ENCODE measurements at regions not wholly inside any gene's neighbourhood (a gene's known extent, or its start where the extent isn't known, plus 50 kb on each side); places are given as distances from the start of the nearest gene placed in this dataset.

- no peak overlapping the region for H3K9ac ChIP-seq (ENCODE audit: low read length)
- no peak overlapping the region for H3K18ac ChIP-seq (ENCODE audit: low read length)
- H2AFZ ChIP-seq (ENCODE audit: insufficient read depth, low read length, poor library complexity): no peak overlapping the region
- no peaks in the 10 kb centered on the region for H3K4me1 ChIP-seq (ENCODE audit: control insufficient read depth in 1 of 2, insufficient read depth in 2 of 2, low read length in 2 of 2)
- no peak overlapping the region for H3K4me3 ChIP-seq (ENCODE audit: low read depth, low read length)
- no peaks in the 10 kb centered on the region for H3K79me2 ChIP-seq (ENCODE audit: control insufficient read depth, insufficient read depth, low read length, poor library complexity)
- DNase-seq: peak in 1 of 2 donors; percentile 31
- no peaks in the 10 kb centered on the region for H3K36me3 ChIP-seq (ENCODE audit: control insufficient read depth in 1 of 2, insufficient read depth in 2 of 2, low read length in 2 of 2)
- H3K27ac ChIP-seq (ENCODE audit: low read depth, low read length): no peak overlapping the region
- H3K79me1 ChIP-seq (ENCODE audit: low read length): no peaks in the 10 kb centered on the region
- H2BK120ac ChIP-seq (ENCODE audit: insufficient read depth, low read length, poor library complexity): no peak overlapping the region
- no peak overlapping the region for H2BK5ac ChIP-seq (ENCODE audit: low read depth, low read length, poor library complexity)
- no peaks in the 10 kb centered on the region for H3K27me3 ChIP-seq (ENCODE audit: insufficient read depth, low read length)
- no peak overlapping the region for H3K4ac ChIP-seq (ENCODE audit: low read depth, low read length)
- no peak overlapping the region for H2AK5ac ChIP-seq (ENCODE audit: low read length)
- H3K23ac ChIP-seq (ENCODE audit: low read length): no peak overlapping the region
- H3K9me3 ChIP-seq (ENCODE audit: insufficient read depth, low read depth, low read length): no peaks in the 10 kb centered on the region
- H3K4me2 ChIP-seq (ENCODE audit: low read length): no peak overlapping the region
- H2BK12ac ChIP-seq (ENCODE audit: low read length): no peak overlapping the region
- no CpG with 5 or more reads among the region's 1 CpG for WGBS (ENCODE audit: extremely low coverage, insufficient coverage, insufficient read length)
- no peak overlapping the region for H4K91ac ChIP-seq (ENCODE audit: low read depth, low read length)
- no peak overlapping the region for H3K14ac ChIP-seq (ENCODE audit: low read length)
- no peak overlapping the region for H4K12ac ChIP-seq (ENCODE audit: low read depth, low read length)
- H4K8ac ChIP-seq (ENCODE audit: low read depth, low read length): no peak overlapping the region
These were observed 76.9 kb upstream of the RIT2 start for GRCh38 chr18:43192408-43192807.

- no peak overlapping the region for H2AK5ac ChIP-seq (ENCODE audit: low read length)
- no peak overlapping the region for H4K8ac ChIP-seq (ENCODE audit: low read depth, low read length)
- no peak overlapping the region for H2AFZ ChIP-seq (ENCODE audit: insufficient read depth, low read length, poor library complexity)
- H3K23ac ChIP-seq (ENCODE audit: low read length): no peak overlapping the region
- H2BK12ac ChIP-seq (ENCODE audit: low read length): no peak overlapping the region
- no peaks in the 10 kb centered on the region for H3K79me1 ChIP-seq (ENCODE audit: low read length)
- H3K4me1 ChIP-seq (ENCODE audit: control insufficient read depth in 1 of 2, insufficient read depth in 2 of 2, low read length in 2 of 2): no peaks in the 10 kb centered on the region
- H3K14ac ChIP-seq (ENCODE audit: low read length): no peak overlapping the region
- DNase-seq: no peak
- no peak overlapping the region for H3K4me3 ChIP-seq (ENCODE audit: low read depth, low read length)
- no peak overlapping the region for H4K12ac ChIP-seq (ENCODE audit: low read depth, low read length)
- WGBS (ENCODE audit: extremely low coverage, insufficient coverage, insufficient read length): no CpG with 5 or more reads among the region's 2 CpGs
- H3K27ac ChIP-seq (ENCODE audit: low read depth, low read length): no peak overlapping the region
- H3K36me3 ChIP-seq (ENCODE audit: control insufficient read depth in 1 of 2, insufficient read depth in 2 of 2, low read length in 2 of 2): no peaks in the 10 kb centered on the region
- H2BK120ac ChIP-seq (ENCODE audit: insufficient read depth, low read length, poor library complexity): no peak overlapping the region
- H3K9me3 ChIP-seq (ENCODE audit: insufficient read depth, low read depth, low read length): no peaks in the 10 kb centered on the region
- H3K4me2 ChIP-seq (ENCODE audit: low read length): no peak overlapping the region
- H4K91ac ChIP-seq (ENCODE audit: low read depth, low read length): no peak overlapping the region
- no peak overlapping the region for H3K4ac ChIP-seq (ENCODE audit: low read depth, low read length)
- no peaks in the 10 kb centered on the region for H3K79me2 ChIP-seq (ENCODE audit: control insufficient read depth, insufficient read depth, low read length, poor library complexity)
- no peaks in the 10 kb centered on the region for H3K27me3 ChIP-seq (ENCODE audit: insufficient read depth, low read length)
- H3K9ac ChIP-seq (ENCODE audit: low read length): no peak overlapping the region
- no peak overlapping the region for H2BK5ac ChIP-seq (ENCODE audit: low read depth, low read length, poor library complexity)
- no peak overlapping the region for H3K18ac ChIP-seq (ENCODE audit: low read length)
These were observed 66.2 kb upstream of the RIT2 start for GRCh38 chr18:43181711-43182110.

GRCh38 chr18:43180814-43181213 lies 65.3 kb upstream of the RIT2 start:
- Histone ChIP-seq H3K23ac (ENCODE audit: low read length) (no peak overlapping the region), H2BK5ac (ENCODE audit: low read depth, low read length, poor library complexity) (no peak overlapping the region), H3K27me3 (ENCODE audit: insufficient read depth, low read length) (no peaks in the 10 kb centered on the region), H3K79me1 (ENCODE audit: low read length) (no peaks in the 10 kb centered on the region), H2BK12ac (ENCODE audit: low read length) (no peak overlapping the region), H3K9ac (ENCODE audit: low read length) (no peak overlapping the region), H4K12ac (ENCODE audit: low read depth, low read length) (no peak overlapping the region), H4K8ac (ENCODE audit: low read depth, low read length) (no peak overlapping the region), H3K27ac (ENCODE audit: low read depth, low read length) (no peak overlapping the region), H3K4me3 (ENCODE audit: low read depth, low read length) (no peak overlapping the region), H3K4me2 (ENCODE audit: low read length) (no peak overlapping the region), H3K9me3 (ENCODE audit: insufficient read depth, low read depth, low read length) (no peaks in the 10 kb centered on the region), H3K14ac (ENCODE audit: low read length) (no peak overlapping the region), H2AFZ (ENCODE audit: insufficient read depth, low read length, poor library complexity) (no peak overlapping the region), H4K91ac (ENCODE audit: low read depth, low read length) (no peak overlapping the region), H2BK120ac (ENCODE audit: insufficient read depth, low read length, poor library complexity) (no peak overlapping the region), H3K4ac (ENCODE audit: low read depth, low read length) (no peak overlapping the region), H3K4me1 (ENCODE audit: control insufficient read depth in 1 of 2, insufficient read depth in 2 of 2, low read length in 2 of 2) (no peaks in the 10 kb centered on the region), H3K36me3 (ENCODE audit: control insufficient read depth in 1 of 2, insufficient read depth in 2 of 2, low read length in 2 of 2) (no peaks in the 10 kb centered on the region), H3K18ac (ENCODE audit: low read length) (no peak overlapping the region), H3K79me2 (ENCODE audit: control insufficient read depth, insufficient read depth, low read length, poor library complexity) (no peaks in the 10 kb centered on the region), H2AK5ac (ENCODE audit: low read length) (no peak overlapping the region)
- peak in 1 of 2 donors; percentile 34 for DNase-seq
- no CpG with 5 or more reads among the region's 2 CpGs for WGBS (ENCODE audit: extremely low coverage, insufficient coverage, insufficient read length)

GRCh38 chr18:43175257-43175656 lies 59.8 kb upstream of the RIT2 start:
- H2AK5ac ChIP-seq (ENCODE audit: low read length): no peak overlapping the region
- H4K12ac ChIP-seq (ENCODE audit: low read depth, low read length): no peak overlapping the region
- H3K14ac ChIP-seq (ENCODE audit: low read length): no peak overlapping the region
- H3K23ac ChIP-seq (ENCODE audit: low read length): no peak overlapping the region
- no peak overlapping the region for H2AFZ ChIP-seq (ENCODE audit: insufficient read depth, low read length, poor library complexity)
- no peak overlapping the region for H2BK12ac ChIP-seq (ENCODE audit: low read length)
- DNase-seq: peak in 1 of 2 donors; percentile 8
- H2BK5ac ChIP-seq (ENCODE audit: low read depth, low read length, poor library complexity): no peak overlapping the region
- H3K4me2 ChIP-seq (ENCODE audit: low read length): no peak overlapping the region
- H3K9me3 ChIP-seq (ENCODE audit: insufficient read depth, low read depth, low read length): no peaks in the 10 kb centered on the region
- no peak overlapping the region for H4K91ac ChIP-seq (ENCODE audit: low read depth, low read length)
- no peak overlapping the region for H3K4ac ChIP-seq (ENCODE audit: low read depth, low read length)
- no peaks in the 10 kb centered on the region for H3K79me2 ChIP-seq (ENCODE audit: control insufficient read depth, insufficient read depth, low read length, poor library complexity)
- no peak overlapping the region for H3K18ac ChIP-seq (ENCODE audit: low read length)
- H3K79me1 ChIP-seq (ENCODE audit: low read length): no peaks in the 10 kb centered on the region
- H2BK120ac ChIP-seq (ENCODE audit: insufficient read depth, low read length, poor library complexity): no peak overlapping the region
- no peak overlapping the region for H3K9ac ChIP-seq (ENCODE audit: low read length)
- no peak overlapping the region for H4K8ac ChIP-seq (ENCODE audit: low read depth, low read length)
- H3K27me3 ChIP-seq (ENCODE audit: insufficient read depth, low read length): no peaks in the 10 kb centered on the region
- no peaks in the 10 kb centered on the region for H3K36me3 ChIP-seq (ENCODE audit: control insufficient read depth in 1 of 2, insufficient read depth in 2 of 2, low read length in 2 of 2)
- no CpG with 5 or more reads among the region's 2 CpGs for WGBS (ENCODE audit: extremely low coverage, insufficient coverage, insufficient read length)
- H3K4me1 ChIP-seq (ENCODE audit: control insufficient read depth in 1 of 2, insufficient read depth in 2 of 2, low read length in 2 of 2): no peaks in the 10 kb centered on the region
- H3K27ac ChIP-seq (ENCODE audit: low read depth, low read length): no peak overlapping the region
- H3K4me3 ChIP-seq (ENCODE audit: low read depth, low read length): no peak overlapping the region
